ENCODE measurements at regions not wholly inside any gene's neighbourhood (a gene's known extent, or its start where the extent isn't known, plus 50 kb on each side); places are given as distances from the start of the nearest gene placed in this dataset.

GRCh38 chr10:127618797-127619196 lies 69.7 kb downstream of the NPS start:
- H2BK12ac ChIP-seq (ENCODE audit: low read depth, low read length) = no peak overlapping the region
- peaks cover 0 to 3% (median 2%) of the 10 kb centered on the region in 4 experiments; a peak in 2 of 7 replicates for H3K4me1 ChIP-seq (replicated peaks in 1 of 4; ENCODE audit: control insufficient read depth in 3 of 4, insufficient read depth in 4 of 4, low read length in 3 of 4)
- H3K56ac ChIP-seq (replicated peaks; ENCODE audit: insufficient read length, low read depth, low read length) = no peak overlapping the region
- FAIRE-seq (no peak), DNase-seq (ENCODE audit: low read depth in 1 of 2, low spot score in 2 of 2) (no peak)
- H2BK20ac ChIP-seq (ENCODE audit: low read length) = no peak overlapping the region
- no peaks in the 10 kb centered on the region for H3K79me2 ChIP-seq (ENCODE audit: control insufficient read depth in 1 of 2, insufficient read depth in 2 of 2, low read length in 2 of 2)
- no peaks in the 10 kb centered on the region for H3K23me2 ChIP-seq (ENCODE audit: low read depth, low read length)
- no peak overlapping the region for H2BK15ac ChIP-seq (ENCODE audit: low read length)
- no peaks in the 10 kb centered on the region for H3K79me1 ChIP-seq (ENCODE audit: low read depth, low read length)
- no peak overlapping the region for H2BK5ac ChIP-seq (ENCODE audit: low read depth, low read length)
- no peak overlapping the region for H4K5ac ChIP-seq (ENCODE audit: insufficient read length, low read depth, low read length)
- no peak overlapping the region for H3K4me3 ChIP-seq (ENCODE audit: extremely low read depth in 1 of 4, insufficient read depth in 2 of 4, low read depth in 3 of 4, low read length in 4 of 4)
- no peak overlapping the region for H3K18ac ChIP-seq (ENCODE audit: extremely low read depth, low read length)
- no peak overlapping the region for H3K4me2 ChIP-seq (ENCODE audit: insufficient read depth in 1 of 2, low read depth in 2 of 2, low read length in 2 of 2)
- H4K8ac ChIP-seq (ENCODE audit: extremely low read depth, insufficient read depth, low read length) = no peak overlapping the region
- CTCF ChIA-PET (ENCODE audit: partially characterized antibody) = no interaction called here
- H3K14ac ChIP-seq (ENCODE audit: insufficient read length) = no peak overlapping the region
- no peaks in the 10 kb centered on the region for H4K20me1 ChIP-seq (replicated peaks in 1 of 2; ENCODE audit: control insufficient read depth in 1 of 2, insufficient read depth in 2 of 2, low read length in 2 of 2)
- no peak overlapping the region for H3K9ac ChIP-seq (replicated peaks in 1 of 4; ENCODE audit: extremely low read depth in 1 of 4, low read depth in 3 of 4, low read length in 3 of 4)
- H2AFZ ChIP-seq (ENCODE audit: low read length) = no peak overlapping the region
- no peak overlapping the region for H4K91ac ChIP-seq (replicated peaks; ENCODE audit: insufficient read length, low read length)
- H2AK5ac ChIP-seq (ENCODE audit: low read depth, low read length) = no peak overlapping the region
- no peak for TF ChIP-seq RXRA (IDR thresholded peaks at IDR 0.05; ENCODE audit: insufficient read depth, low read depth, low read length)
- no peak for TF ChIP-seq PHF8 (conservative IDR thresholded peaks at IDR 0.05; ENCODE audit: low read depth, low read length)
- TF ChIP-seq BACH1 (IDR thresholded peaks at IDR 0.05; ENCODE audit: low read length) = no peak
- TF ChIP-seq TBP (IDR thresholded peaks at IDR 0.05; ENCODE audit: low read depth, low read length) = no peak
- no peak for TF ChIP-seq TAF7 (optimal IDR thresholded peaks at IDR 0.05; ENCODE audit: borderline replicate concordance, low read depth, low read length)
- no peak for TF ChIP-seq EZH2 (IDR thresholded peaks at IDR 0.05; ENCODE audit: low read depth, low read length, severe bottlenecking)
- TF ChIP-seq MAX (IDR thresholded peaks at IDR 0.05) = no peak
- TF ChIP-seq POU5F1 (IDR thresholded peaks at IDR 0.05; ENCODE audit: low read depth, low read length) = no peak
- TF ChIP-seq E2F6 (IDR thresholded peaks at IDR 0.05) = no peak
- TF ChIP-seq SUZ12 (IDR thresholded peaks at IDR 0.05; ENCODE audit: low read length) = no peak
- TF ChIP-seq GABPA (IDR thresholded peaks at IDR 0.05; ENCODE audit: borderline replicate concordance, insufficient read depth, low read length) = no peak
- no peak for TF ChIP-seq CEBPB (IDR thresholded peaks at IDR 0.05; ENCODE audit: low read depth, low read length)
- TF ChIP-seq CTBP2 (IDR thresholded peaks at IDR 0.05; ENCODE audit: borderline replicate concordance, insufficient read depth, insufficient read length, low read length) = no peak
- no peaks in the 10 kb centered on the region for H3K27me3 ChIP-seq (replicated peaks in 1 of 4; ENCODE audit: control insufficient read depth in 3 of 4, extremely low read depth in 1 of 4, insufficient read depth in 3 of 4, low read length in 3 of 4)
- no peak overlapping the region for H3K23ac ChIP-seq (ENCODE audit: insufficient read length)
- WGBS, 2 experiments (ENCODE audit: extremely low coverage in 1 of 2, insufficient coverage in 1 of 2, insufficient read length in 1 of 2, insufficient replicate concordance in 2 of 2, low coverage in 1 of 2, low lambda C conversion rate in 2 of 2, missing lambda C conversion rate in 1 of 2) = 89% methylated on average over 3 of the region's 3 CpGs; no CpG with 5 or more reads in 1 of the 2 experiments
- no peaks in the 10 kb centered on the region for H3K9me3 ChIP-seq (ENCODE audit: insufficient read depth in 2 of 2, low read depth in 1 of 2, low read length in 1 of 2)
- no peak overlapping the region for H3K4ac ChIP-seq (replicated peaks; ENCODE audit: insufficient read length, low read depth, low read length)
- H3K27ac ChIP-seq (ENCODE audit: low read depth, low read length) = no peak overlapping the region
- POLR2A ChIA-PET (ENCODE audit: partially characterized antibody) = no interaction called here
- no peaks in the 10 kb centered on the region for H3K36me3 ChIP-seq (ENCODE audit: control insufficient read depth in 2 of 4, insufficient read depth in 4 of 4, low read length in 3 of 4)
- H2BK120ac ChIP-seq (replicated peaks; ENCODE audit: low read depth, low read length) = no peak overlapping the region
